Panc1 (cell line): ENCODE measurements at regions not wholly inside any gene's neighbourhood (a gene's known extent, or its start where the extent isn't known, plus 50 kb on each side); places are given as distances from the start of the nearest gene placed in this dataset.

Experiments
- POLR2AphosphoS5 ChIP-seq: IDR thresholded peaks from 2 replicates; pipeline ENCODE4 v1.6.1; 2012; ENCODE audit warnings: mild to moderate bottlenecking, low read depth, low read length, moderate library complexity
- TF ChIP-seq, protein P1 (sequence below): fragments of 450-650 bp; IDR thresholded peaks from 2 replicates; pipeline ENCODE4 v1.5.1; 2017; ENCODE audit warnings: mild to moderate bottlenecking

DNA sequence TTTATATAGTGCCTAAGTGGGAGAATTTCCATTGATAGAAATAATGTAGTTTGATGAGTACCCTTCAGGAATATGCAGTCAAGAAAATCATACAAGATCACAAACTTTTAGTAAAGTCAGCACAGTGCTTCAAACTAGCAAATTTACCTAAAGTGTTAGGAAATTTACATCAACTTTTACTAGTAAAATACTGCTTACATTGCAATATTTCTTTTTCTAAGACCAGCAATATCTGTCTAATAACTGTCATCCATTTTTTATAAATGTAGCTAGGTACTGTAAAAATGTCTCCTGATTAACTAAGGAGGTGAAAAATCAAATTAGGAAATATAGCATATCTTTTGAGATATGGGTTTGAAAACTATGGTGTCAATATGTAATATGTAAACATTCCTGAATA lies 405.4 kb downstream of the MDFIC start:
- TF ChIP-seq, protein P1, sequence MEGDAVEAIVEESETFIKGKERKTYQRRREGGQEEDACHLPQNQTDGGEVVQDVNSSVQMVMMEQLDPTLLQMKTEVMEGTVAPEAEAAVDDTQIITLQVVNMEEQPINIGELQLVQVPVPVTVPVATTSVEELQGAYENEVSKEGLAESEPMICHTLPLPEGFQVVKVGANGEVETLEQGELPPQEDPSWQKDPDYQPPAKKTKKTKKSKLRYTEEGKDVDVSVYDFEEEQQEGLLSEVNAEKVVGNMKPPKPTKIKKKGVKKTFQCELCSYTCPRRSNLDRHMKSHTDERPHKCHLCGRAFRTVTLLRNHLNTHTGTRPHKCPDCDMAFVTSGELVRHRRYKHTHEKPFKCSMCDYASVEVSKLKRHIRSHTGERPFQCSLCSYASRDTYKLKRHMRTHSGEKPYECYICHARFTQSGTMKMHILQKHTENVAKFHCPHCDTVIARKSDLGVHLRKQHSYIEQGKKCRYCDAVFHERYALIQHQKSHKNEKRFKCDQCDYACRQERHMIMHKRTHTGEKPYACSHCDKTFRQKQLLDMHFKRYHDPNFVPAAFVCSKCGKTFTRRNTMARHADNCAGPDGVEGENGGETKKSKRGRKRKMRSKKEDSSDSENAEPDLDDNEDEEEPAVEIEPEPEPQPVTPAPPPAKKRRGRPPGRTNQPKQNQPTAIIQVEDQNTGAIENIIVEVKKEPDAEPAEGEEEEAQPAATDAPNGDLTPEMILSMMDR = no peak
- TF ChIP-seq POLR2AphosphoS5 = no peak
